8988T (cell line): ENCODE measurements at regions not wholly inside any gene's neighbourhood (a gene's known extent, or its start where the extent isn't known, plus 50 kb on each side); places are given as distances from the start of the nearest gene placed in this dataset.

Experiments
- DNase-seq: peaks from one replicate; pipeline ENCODE4 v3.0.0; 2011

- DNase-seq, result no peak
Observed at GRCh38 chr4:16993956-16994840, 95.8 kb upstream of the LDB2 start.

GRCh38 chr4:16992566-16993225, 94.3 kb upstream of the LDB2 start:
- DNase-seq, result no peak

GRCh38 chr4:16991450-16991849, 93.0 kb upstream of the LDB2 start:
- DNase-seq, result no peak

GRCh38 chr4:16989371-16989770, 90.9 kb upstream of the LDB2 start:
- DNase-seq, result no peak

- no peak for DNase-seq
Observed at GRCh38 chr4:16988814-16989213, 90.4 kb upstream of the LDB2 start.

- DNase-seq, result no peak
Observed at GRCh38 chr4:16977081-16977480, 78.6 kb upstream of the LDB2 start.

GRCh38 chr4:16969696-16970135, 71.3 kb upstream of the LDB2 start:
- DNase-seq, result no peak

GRCh38 chr4:16967722-16968121, 69.3 kb upstream of the LDB2 start:
- no peak for DNase-seq

- no peak for DNase-seq
Observed at GRCh38 chr4:16959305-16959704, 60.9 kb upstream of the LDB2 start.

- DNase-seq, result no peak
Observed at GRCh38 chr4:16952896-16953630, 54.6 kb upstream of the LDB2 start.

- DNase-seq, result no peak
Observed at GRCh38 chr4:16952462-16952871, 54.0 kb upstream of the LDB2 start.
